ENCODE measurements at regions not wholly inside any gene's neighbourhood (a gene's known extent, or its start where the extent isn't known, plus 50 kb on each side); places are given as distances from the start of the nearest gene placed in this dataset.

DNA sequence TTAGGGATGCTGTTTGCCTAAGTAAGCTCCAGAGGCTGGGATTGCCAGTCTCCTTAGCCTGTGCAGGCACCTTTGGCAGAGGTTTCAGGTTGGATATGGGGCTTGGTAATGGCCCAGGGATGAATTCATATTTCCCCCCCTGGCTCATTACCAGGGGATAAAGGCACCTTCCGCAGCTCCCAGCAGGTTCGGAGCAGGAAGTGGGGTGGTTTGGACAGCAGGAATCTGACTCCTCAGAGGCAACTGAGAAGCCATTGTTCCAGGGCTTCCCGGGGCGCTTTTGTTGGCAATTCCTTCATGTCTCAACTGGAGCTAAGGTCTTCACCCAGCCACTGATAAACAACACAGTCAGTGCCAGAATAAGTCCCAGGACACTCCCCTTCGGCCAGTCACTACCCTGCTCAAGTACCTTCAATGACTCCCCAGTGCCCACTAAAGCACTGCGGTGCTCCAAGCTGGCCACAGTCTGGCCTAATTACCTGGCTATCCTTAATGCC is 85.3 kb upstream of the SLC6A6 start:
- no peak for DNase-seq (ENCODE audit: low spot score in 2 of 2, unreplicated experiment in 2 of 2)
- Mint-ChIP-seq H3K27me3 (ENCODE audit: low read depth) (peaks cover 30% of the 10 kb centered on the region), H3K27ac (no peak overlapping the region), H3K4me3 (no peak overlapping the region), H3K9me3 (peaks cover 5% of the 10 kb centered on the region), H3K4me1 (no peaks in the 10 kb centered on the region), H3K36me3 (no peaks in the 10 kb centered on the region)
- TF ChIP-seq, protein P1, sequence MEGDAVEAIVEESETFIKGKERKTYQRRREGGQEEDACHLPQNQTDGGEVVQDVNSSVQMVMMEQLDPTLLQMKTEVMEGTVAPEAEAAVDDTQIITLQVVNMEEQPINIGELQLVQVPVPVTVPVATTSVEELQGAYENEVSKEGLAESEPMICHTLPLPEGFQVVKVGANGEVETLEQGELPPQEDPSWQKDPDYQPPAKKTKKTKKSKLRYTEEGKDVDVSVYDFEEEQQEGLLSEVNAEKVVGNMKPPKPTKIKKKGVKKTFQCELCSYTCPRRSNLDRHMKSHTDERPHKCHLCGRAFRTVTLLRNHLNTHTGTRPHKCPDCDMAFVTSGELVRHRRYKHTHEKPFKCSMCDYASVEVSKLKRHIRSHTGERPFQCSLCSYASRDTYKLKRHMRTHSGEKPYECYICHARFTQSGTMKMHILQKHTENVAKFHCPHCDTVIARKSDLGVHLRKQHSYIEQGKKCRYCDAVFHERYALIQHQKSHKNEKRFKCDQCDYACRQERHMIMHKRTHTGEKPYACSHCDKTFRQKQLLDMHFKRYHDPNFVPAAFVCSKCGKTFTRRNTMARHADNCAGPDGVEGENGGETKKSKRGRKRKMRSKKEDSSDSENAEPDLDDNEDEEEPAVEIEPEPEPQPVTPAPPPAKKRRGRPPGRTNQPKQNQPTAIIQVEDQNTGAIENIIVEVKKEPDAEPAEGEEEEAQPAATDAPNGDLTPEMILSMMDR (IDR thresholded peaks at IDR 0.05; ENCODE audit: unreplicated experiment) = no peak

DNA sequence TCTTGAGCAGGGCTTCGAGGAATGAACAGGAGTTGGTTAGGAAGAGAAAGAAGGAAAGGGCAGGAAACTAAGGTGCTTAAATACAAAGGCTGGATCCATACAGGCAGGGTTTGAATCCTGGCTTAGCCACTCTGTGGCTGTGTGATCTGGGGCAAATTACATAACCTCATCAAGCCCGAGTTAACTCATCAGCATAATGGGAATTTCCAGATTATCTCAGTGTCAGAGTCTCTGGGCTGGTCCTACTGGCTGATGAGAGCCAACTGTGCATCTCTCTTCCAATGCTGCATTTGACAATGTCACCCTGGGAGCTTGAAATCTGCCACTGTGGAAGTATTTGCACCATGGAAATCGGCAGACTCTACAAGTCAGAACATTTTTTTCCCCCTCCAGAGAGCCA is 83.8 kb upstream of the SLC6A6 start:
- H3K36me3 Mint-ChIP-seq = no peaks in the 10 kb centered on the region
- H3K9me3 Mint-ChIP-seq = peaks cover 5% of the 10 kb centered on the region
- TF ChIP-seq, protein P1 (IDR thresholded peaks at IDR 0.05; ENCODE audit: unreplicated experiment) = no peak
- peaks cover 19% of the 10 kb centered on the region for H3K27me3 Mint-ChIP-seq (ENCODE audit: low read depth)
- no peak for DNase-seq (ENCODE audit: low spot score in 2 of 2, unreplicated experiment in 2 of 2)
- H3K4me3 Mint-ChIP-seq = no peak overlapping the region
- no peaks in the 10 kb centered on the region for H3K4me1 Mint-ChIP-seq
- H3K27ac Mint-ChIP-seq = no peak overlapping the region

DNA sequence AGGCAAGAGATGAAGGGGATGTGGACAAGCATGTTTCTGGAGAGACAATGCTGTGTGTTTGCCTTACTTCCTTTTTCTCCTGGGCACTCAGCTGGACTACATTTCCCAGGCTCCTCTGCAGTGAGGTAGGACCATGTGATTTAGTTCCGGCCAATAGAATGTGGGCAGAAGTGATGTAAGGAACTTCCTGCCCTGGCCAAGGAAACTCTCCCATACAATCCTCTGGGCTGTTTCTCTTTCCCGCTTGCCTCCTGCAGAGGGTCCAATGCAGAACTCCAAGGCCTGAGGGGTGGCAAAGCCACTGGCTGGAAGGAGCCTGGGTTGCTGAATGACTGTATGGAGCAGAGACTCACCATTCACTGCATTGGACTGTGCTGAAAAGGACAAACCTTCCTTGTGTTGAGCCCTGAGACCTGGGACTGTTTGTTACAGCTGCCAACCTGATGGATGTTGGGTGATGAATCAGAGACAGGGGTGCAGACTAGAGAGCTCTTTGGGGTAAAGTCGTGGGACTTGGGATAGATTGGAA is 82.7 kb upstream of the SLC6A6 start:
- Mint-ChIP-seq H3K27me3 (ENCODE audit: low read depth) (peaks cover 11% of the 10 kb centered on the region), H3K36me3 (no peaks in the 10 kb centered on the region), H3K9me3 (peaks cover 5% of the 10 kb centered on the region), H3K4me3 (peak overlapping the region; percentile 26), H3K4me1 (peaks cover 3% of the 10 kb centered on the region), H3K27ac (no peak overlapping the region)
- TF ChIP-seq, protein P1 (IDR thresholded peaks at IDR 0.05; ENCODE audit: unreplicated experiment) = no peak
- DNase-seq (ENCODE audit: low spot score in 2 of 2, unreplicated experiment in 2 of 2) = no peak

DNA sequence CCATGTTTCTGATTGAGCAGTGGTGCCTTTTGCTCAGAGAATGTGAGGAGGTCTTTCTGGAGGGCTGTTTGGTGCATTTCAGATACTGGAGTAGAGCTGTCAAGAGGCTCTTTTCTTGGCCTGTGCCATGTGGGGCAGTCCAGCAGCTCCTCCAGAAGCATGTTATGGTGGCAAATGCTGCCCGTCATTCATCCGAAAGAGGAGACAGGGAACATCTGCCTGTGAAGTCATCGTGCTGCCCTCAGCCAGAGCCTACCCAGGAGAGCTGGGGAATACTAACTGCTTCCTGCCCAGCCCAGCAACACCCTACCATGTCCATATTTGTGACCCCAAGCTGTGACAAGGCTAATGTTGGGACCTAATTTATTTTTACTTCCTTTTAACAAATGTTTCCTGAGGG is 82.2 kb upstream of the SLC6A6 start:
- Mint-ChIP-seq H3K9me3 (peaks cover 5% of the 10 kb centered on the region), H3K4me1 (peaks cover 7% of the 10 kb centered on the region), H3K27me3 (ENCODE audit: low read depth) (peaks cover 7% of the 10 kb centered on the region), H3K4me3 (no peak overlapping the region), H3K36me3 (no peaks in the 10 kb centered on the region), H3K27ac (no peak overlapping the region)
- no peak for DNase-seq (ENCODE audit: low spot score in 2 of 2, unreplicated experiment in 2 of 2)
- TF ChIP-seq, protein P1 (IDR thresholded peaks at IDR 0.05; ENCODE audit: unreplicated experiment) = no peak

DNA sequence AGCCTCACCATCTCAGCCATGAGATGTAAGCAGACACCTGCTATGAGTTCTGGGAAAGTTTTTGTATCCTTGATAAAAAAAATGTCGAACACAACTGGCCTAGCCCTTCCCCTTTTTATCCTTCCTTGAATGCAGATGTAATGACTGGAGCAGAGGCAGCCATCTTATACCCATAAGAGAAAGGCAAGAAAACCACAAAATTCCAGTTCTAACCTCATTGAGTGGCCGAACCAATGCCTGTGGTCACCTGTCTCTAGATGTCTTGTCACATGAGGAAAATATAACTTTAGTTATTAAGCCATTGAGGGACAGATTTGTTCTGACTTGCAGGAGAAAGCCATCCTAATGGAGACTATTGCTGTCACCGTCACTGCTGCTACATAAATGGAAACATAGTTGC is 80.4 kb upstream of the SLC6A6 start:
- H3K4me1 Mint-ChIP-seq = peaks cover 7% of the 10 kb centered on the region
- peaks cover 5% of the 10 kb centered on the region for H3K9me3 Mint-ChIP-seq
- H3K27ac Mint-ChIP-seq = no peak overlapping the region
- TF ChIP-seq, protein P1 (IDR thresholded peaks at IDR 0.05; ENCODE audit: unreplicated experiment) = no peak
- no peaks in the 10 kb centered on the region for H3K36me3 Mint-ChIP-seq
- no peak overlapping the region for H3K4me3 Mint-ChIP-seq
- peaks cover 3% of the 10 kb centered on the region for H3K27me3 Mint-ChIP-seq (ENCODE audit: low read depth)
- no peak for DNase-seq (ENCODE audit: low spot score in 2 of 2, unreplicated experiment in 2 of 2)
